WTC11 (cell line): ENCODE measurements at regions not wholly inside any gene's neighbourhood (a gene's known extent, or its start where the extent isn't known, plus 50 kb on each side); places are given as distances from the start of the nearest gene placed in this dataset.
A peak's percentile ranks its signal among the peaks of the same experiment; 100 is the strongest.

Experiments
- ATAC-seq: fragments of 200-7000 bp; cut with Tn5 transposase; 2 replicates; pipeline ENCODE4 v1.10.0; 2021; ENCODE audit warnings: mild to moderate bottlenecking, moderate library complexity
- CTCF ChIA-PET: fragments of 300-600 bp; sonication (Branson Sonifier 250); formaldehyde crosslinking; loops from one replicate; lab custom pipeline; 2021; ENCODE audit warnings: antibody characterized with exemption; lab: Charles Lee
- POLR2A ChIA-PET: fragments of 350-600 bp; sonication (Branson Sonifier 250); formaldehyde crosslinking; loops from one replicate; lab custom pipeline; 2021; ENCODE audit warnings: antibody characterized with exemption; lab: Charles Lee
- DNase-seq: peaks from one replicate; pipeline ENCODE4 v3.0.0; 2021; ENCODE audit warnings: low spot score
- H3K27ac Mint-ChIP-seq: 2 replicates; pipeline ENCODE4 v1.8.0; 2021; ENCODE audit warnings: mixed read lengths
- H3K27me3 Mint-ChIP-seq: 2 replicates; pipeline ENCODE4 v1.8.0; 2021; ENCODE audit warnings: low read depth, mild to moderate bottlenecking, moderate library complexity, mixed read lengths
- H3K36me3 Mint-ChIP-seq: 2 replicates; pipeline ENCODE4 v1.8.0; 2021; ENCODE audit warnings: mixed read lengths
- H3K4me1 Mint-ChIP-seq: 2 replicates; pipeline ENCODE4 v1.8.0; 2022; ENCODE audit warnings: mixed read lengths
- H3K4me3 Mint-ChIP-seq: 2 replicates; pipeline ENCODE4 v1.8.0; 2021; ENCODE audit warnings: mild to moderate bottlenecking, moderate library complexity, mixed read lengths
- H3K9me3 Mint-ChIP-seq: 2 replicates; pipeline ENCODE4 v1.8.0; 2021; ENCODE audit warnings: mixed read lengths
- ATF6 ChIP-seq: sonication (generic); formaldehyde crosslinking; IDR thresholded peaks from 2 replicates; pipeline ENCODE4 v1.8.1; 2023; ENCODE audit warnings: mild to moderate bottlenecking, missing genetic modification reagents
- CDX4 ChIP-seq: fragments of 250-450 bp; sonication (Bioruptor Pico); IDR thresholded peaks from 2 replicates; pipeline ENCODE4 v1.9.0; 2021; ENCODE audit warnings: moderate library complexity, mild to moderate bottlenecking, inconsistent platforms, borderline replicate concordance
- CREM ChIP-seq: sonication (generic); formaldehyde crosslinking; IDR thresholded peaks from 2 replicates; pipeline ENCODE4 v1.8.1; 2022; ENCODE audit warnings: mild to moderate bottlenecking, missing genetic modification reagents, moderate library complexity
- E2F4 ChIP-seq: sonication (generic); formaldehyde crosslinking; IDR thresholded peaks from 2 replicates; pipeline ENCODE4 v1.8.1; 2022; ENCODE audit warnings: low read depth, mild to moderate bottlenecking, moderate library complexity, missing genetic modification reagents, borderline replicate concordance
- E2F5 ChIP-seq: sonication (generic); formaldehyde crosslinking; IDR thresholded peaks from 2 replicates; pipeline ENCODE4 v1.8.1; 2022; ENCODE audit warnings: mild to moderate bottlenecking, moderate library complexity, missing genetic modification reagents
- GTF2I ChIP-seq: fragments of 250-450 bp; sonication (Bioruptor Pico); conservative IDR thresholded peaks from 2 replicates; pipeline ENCODE4 v1.4.0; 2021; ENCODE audit warnings: mild to moderate bottlenecking
- IRF1 ChIP-seq: sonication (generic); formaldehyde crosslinking; IDR thresholded peaks from 2 replicates; pipeline ENCODE4 v1.8.0; 2023; ENCODE audit warnings: missing genetic modification reagents
- KAT7 ChIP-seq: sonication (generic); formaldehyde crosslinking; IDR thresholded peaks from 2 replicates; pipeline ENCODE4 v1.8.1; 2023; ENCODE audit warnings: missing genetic modification reagents, mild to moderate bottlenecking, borderline replicate concordance
- NR2C2 ChIP-seq: sonication (generic); formaldehyde crosslinking; IDR thresholded peaks from 2 replicates; pipeline ENCODE4 v1.8.0; 2022; ENCODE audit warnings: mild to moderate bottlenecking, missing genetic modification reagents
- PREB ChIP-seq: sonication (generic); formaldehyde crosslinking; IDR thresholded peaks from 2 replicates; pipeline ENCODE4 v1.8.1; 2022; ENCODE audit warnings: mild to moderate bottlenecking, missing genetic modification reagents, moderate library complexity, borderline replicate concordance
- SMAD3 ChIP-seq: sonication (generic); formaldehyde crosslinking; IDR thresholded peaks from 2 replicates; pipeline ENCODE4 v1.8.0; 2022; ENCODE audit warnings: missing genetic modification reagents, mild to moderate bottlenecking, borderline replicate concordance
- SOX15 ChIP-seq: fragments of 250-450 bp; sonication (Bioruptor Pico); IDR thresholded peaks from 2 replicates; pipeline ENCODE4 v1.9.0; 2021; ENCODE audit warnings: mild to moderate bottlenecking
- TEAD4 ChIP-seq: sonication (generic); formaldehyde crosslinking; IDR thresholded peaks from 2 replicates; pipeline ENCODE4 v1.8.0; 2022; ENCODE audit warnings: mild to moderate bottlenecking, missing genetic modification reagents
- USF2 ChIP-seq: sonication (generic); formaldehyde crosslinking; IDR thresholded peaks from 2 replicates; pipeline ENCODE4 v1.8.1; 2023; ENCODE audit warnings: mild to moderate bottlenecking, missing genetic modification reagents, moderate library complexity
- ZMAT4 ChIP-seq: fragments of 250-450 bp; sonication (Bioruptor Pico); IDR thresholded peaks from 2 replicates; pipeline ENCODE4 v1.9.0; 2021; ENCODE audit warnings: mild to moderate bottlenecking
- ZNF138 ChIP-seq: sonication (generic); formaldehyde crosslinking; conservative IDR thresholded peaks from 2 replicates; pipeline ENCODE4 v1.8.1; 2022; ENCODE audit warnings: mild to moderate bottlenecking, moderate library complexity, missing genetic modification reagents
- ZNF232 ChIP-seq: sonication (generic); formaldehyde crosslinking; IDR thresholded peaks from 2 replicates; pipeline ENCODE4 v1.8.0; 2022; ENCODE audit warnings: mild to moderate bottlenecking, missing genetic modification reagents

GRCh38 chr5:61732369-61732768 is 400.3 kb downstream of the ZSWIM6 start:
- Mint-ChIP-seq H3K27ac (no peak overlapping the region), H3K9me3 (no peaks in the 10 kb centered on the region), H3K4me3 (peak overlapping the region; percentile 54), H3K4me1 (peaks cover 62% of the 10 kb centered on the region), H3K27me3 (peaks cover 20% of the 10 kb centered on the region), H3K36me3 (no peaks in the 10 kb centered on the region)
- TF ChIP-seq TEAD4 (CRISPR knock-in tag) (no peak), SMAD3 (CRISPR knock-in tag) (no peak), CDX4 (no peak), ZMAT4 (CRISPR knock-in tag) (no peak), USF2 (CRISPR knock-in tag) (no peak), ZNF138 (CRISPR knock-in tag) (no peak), IRF1 (no peak), SOX15 (CRISPR knock-in tag) (no peak), ZNF232 (CRISPR knock-in tag) (no peak)
- ATAC-seq (peak; percentile 61), DNase-seq (no peak)
- CTCF ChIA-PET: interaction anchor here (1.0 to 1.7 kb wide), 2 partner anchors 36 to 74 kb away, joined by 4 to 5 read pairs; no protein-coding TSS in a partner anchor
- POLR2A ChIA-PET: no interaction called here

- no peak for TF ChIP-seq NR2C2 (CRISPR knock-in tag)
- TF ChIP-seq E2F5 (CRISPR knock-in tag): no peak
- TF ChIP-seq ATF6 (CRISPR knock-in tag): no peak
- TF ChIP-seq CREM: no peak
- TF ChIP-seq GTF2I (CRISPR knock-in tag): no peak
- TF ChIP-seq E2F4 (CRISPR knock-in tag): no peak
- TF ChIP-seq KAT7: no peak
- TF ChIP-seq PREB (CRISPR knock-in tag): no peak
- Mint-ChIP-seq H3K9me3 (no peaks in the 10 kb centered on the region), H3K27me3 (peaks cover 20% of the 10 kb centered on the region), H3K4me3 (peak overlapping the region; percentile 54), H3K36me3 (no peaks in the 10 kb centered on the region), H3K27ac (no peak overlapping the region), H3K4me1 (peaks cover 63% of the 10 kb centered on the region)
- DNase-seq (no peak), ATAC-seq (no peak)
- CTCF ChIA-PET: interaction anchor here (1.7 kb wide), 1 partner anchor 36 kb away, joined by 5 read pairs; no protein-coding TSS in a partner anchor
- POLR2A ChIA-PET: no interaction called here
These were observed 400.7 kb downstream of the ZSWIM6 start for GRCh38 chr5:61732796-61733195.
